ENCODE measurements at regions not wholly inside any gene's neighbourhood (a gene's known extent, or its start where the extent isn't known, plus 50 kb on each side); places are given as distances from the start of the nearest gene placed in this dataset.
"Not testable (repeated sequence)": the region's sequence is repeated elsewhere in the genome, so short reads cannot be mapped to it uniquely, and the experiment has no call there.

GRCh38 chr14:55979781-55980180 is 138.4 kb upstream of the PELI2 start:
- no peak for DNase-seq (ENCODE audit: low read depth)

GRCh38 chr14:55980970-55981369 is 137.2 kb upstream of the PELI2 start:
- DNase-seq (ENCODE audit: low read depth), result no peak

- no peak for DNase-seq (ENCODE audit: low read depth)
Observed at GRCh38 chr14:55986069-55986468, 132.1 kb upstream of the PELI2 start.

GRCh38 chr14:56000846-56001245 is 117.4 kb upstream of the PELI2 start:
- no peak for DNase-seq (ENCODE audit: low read depth)

GRCh38 chr14:56002342-56002741 is 115.9 kb upstream of the PELI2 start:
- no peak for DNase-seq (ENCODE audit: low read depth)

GRCh38 chr14:56002876-56003625 is 115.2 kb upstream of the PELI2 start:
- DNase-seq (ENCODE audit: low read depth), result no peak

- no peak for DNase-seq (ENCODE audit: low read depth)
Observed at GRCh38 chr14:56004323-56004722, 113.9 kb upstream of the PELI2 start.

- peak; percentile 2 for DNase-seq (ENCODE audit: low read depth)
Observed at GRCh38 chr14:56004786-56005185, 113.4 kb upstream of the PELI2 start.

- DNase-seq (ENCODE audit: low read depth), result peak; percentile 3
Observed at GRCh38 chr14:56005191-56006053, 112.8 kb upstream of the PELI2 start.

GRCh38 chr14:56007491-56007890 is 110.7 kb upstream of the PELI2 start:
- not testable (repeated sequence) for DNase-seq (ENCODE audit: low read depth)

- no peak for DNase-seq (ENCODE audit: low read depth)
Observed at GRCh38 chr14:56008150-56008549, 110.1 kb upstream of the PELI2 start.

- not testable (repeated sequence) for DNase-seq (ENCODE audit: low read depth)
Observed at GRCh38 chr14:56008661-56009060, 109.5 kb upstream of the PELI2 start.

GRCh38 chr14:56023661-56024081 is 94.5 kb upstream of the PELI2 start:
- no peak for DNase-seq (ENCODE audit: low read depth)

- no peak for DNase-seq (ENCODE audit: low read depth)
Observed at GRCh38 chr14:56025191-56025590, 93.0 kb upstream of the PELI2 start.

GRCh38 chr14:56026506-56026905 is 91.7 kb upstream of the PELI2 start:
- no peak for DNase-seq (ENCODE audit: low read depth)

- no peak for DNase-seq (ENCODE audit: low read depth)
Observed at GRCh38 chr14:56027421-56027820, 90.8 kb upstream of the PELI2 start.

- no peak for DNase-seq (ENCODE audit: low read depth)
Observed at GRCh38 chr14:56027916-56028712, 90.1 kb upstream of the PELI2 start.

- no peak for DNase-seq (ENCODE audit: low read depth)
Observed at GRCh38 chr14:56036353-56036752, 81.9 kb upstream of the PELI2 start.

GRCh38 chr14:56040121-56040520 is 78.1 kb upstream of the PELI2 start:
- DNase-seq (ENCODE audit: low read depth), result no peak

- peak; percentile 3 for DNase-seq (ENCODE audit: low read depth)
Observed at GRCh38 chr14:56044196-56044595, 74.0 kb upstream of the PELI2 start.

- DNase-seq (ENCODE audit: low read depth), result no peak
Observed at GRCh38 chr14:56046546-56046945, 71.7 kb upstream of the PELI2 start.

- DNase-seq (ENCODE audit: low read depth), result no peak
Observed at GRCh38 chr14:56046996-56047395, 71.2 kb upstream of the PELI2 start.
